Inflammatory macrophage (primary cell): ENCODE measurements at regions not wholly inside any gene's neighbourhood (a gene's known extent, or its start where the extent isn't known, plus 50 kb on each side); places are given as distances from the start of the nearest gene placed in this dataset.
"Not testable (repeated sequence)": the region's sequence is repeated elsewhere in the genome, so short reads cannot be mapped to it uniquely, and the experiment has no call there.

Experiments used
- DNase-seq, 2 donors: peaks; one replicate each; pipeline ENCODE4 v3.0.0-alpha.2; 2020 to 2022

GRCh38 chr10:60614363-60614762 lies 163.9 kb upstream of the CDK1 start:
- DNase-seq, result no peak

GRCh38 chr10:60613434-60613833 lies 164.8 kb upstream of the CDK1 start:
- no peak for DNase-seq

GRCh38 chr10:60611291-60611747 lies 167.0 kb upstream of the CDK1 start:
- DNase-seq, result peak; percentile 21 to 55

DNA sequence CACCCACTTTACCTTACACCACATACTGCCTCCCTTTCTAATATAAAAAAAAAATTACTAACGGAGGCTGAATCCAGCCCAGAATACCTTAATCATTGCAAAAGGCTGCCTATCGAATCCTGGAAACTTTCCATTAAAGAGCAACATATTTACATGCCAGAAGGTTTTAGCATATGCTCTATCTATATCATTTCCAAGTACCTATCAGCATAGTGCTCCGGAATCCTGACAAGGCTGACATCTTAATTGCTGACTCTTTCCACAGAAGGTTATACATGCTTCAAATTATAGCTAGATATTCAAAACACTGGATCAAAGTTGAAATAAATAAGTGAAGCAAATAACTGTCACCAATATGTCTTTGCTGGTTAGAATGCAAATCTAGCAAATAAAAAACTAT lies 170.9 kb upstream of the CDK1 start:
- no peak for DNase-seq

DNA sequence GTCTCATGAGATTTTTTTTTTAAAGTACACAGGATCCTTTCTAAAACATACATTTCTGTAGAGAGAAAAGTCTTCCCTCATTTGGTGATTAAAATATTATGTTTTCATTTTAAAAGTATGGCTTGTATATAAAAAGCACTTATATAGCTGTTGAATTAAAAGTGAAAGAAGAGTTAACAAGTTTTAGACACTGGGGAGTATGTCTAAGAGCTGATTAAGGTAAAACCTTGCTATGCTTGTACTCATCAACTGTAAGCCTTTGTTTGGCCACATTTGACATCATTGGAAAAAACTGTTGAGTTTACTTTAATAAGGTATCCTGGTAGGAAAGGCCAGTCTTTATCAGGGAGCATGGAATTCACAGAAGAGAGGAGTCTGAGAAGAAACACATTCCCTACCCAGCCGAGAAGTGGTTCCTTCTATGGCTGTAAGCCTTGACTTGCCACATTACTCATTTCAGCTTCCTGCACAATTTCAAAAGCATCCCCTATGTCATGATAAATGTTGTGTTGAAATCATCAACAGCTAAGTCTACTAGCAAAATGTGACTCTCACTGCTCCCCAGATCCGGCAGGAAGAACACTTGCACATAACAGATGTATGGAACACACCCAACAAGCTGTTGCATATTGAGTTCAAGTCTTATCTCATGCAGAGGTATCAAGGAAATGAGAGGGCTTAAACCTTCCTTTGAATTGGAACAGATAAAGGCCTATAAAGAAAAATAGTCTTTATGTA lies 171.8 kb upstream of the CDK1 start:
- peak; percentile 73 to 90 for DNase-seq

DNA sequence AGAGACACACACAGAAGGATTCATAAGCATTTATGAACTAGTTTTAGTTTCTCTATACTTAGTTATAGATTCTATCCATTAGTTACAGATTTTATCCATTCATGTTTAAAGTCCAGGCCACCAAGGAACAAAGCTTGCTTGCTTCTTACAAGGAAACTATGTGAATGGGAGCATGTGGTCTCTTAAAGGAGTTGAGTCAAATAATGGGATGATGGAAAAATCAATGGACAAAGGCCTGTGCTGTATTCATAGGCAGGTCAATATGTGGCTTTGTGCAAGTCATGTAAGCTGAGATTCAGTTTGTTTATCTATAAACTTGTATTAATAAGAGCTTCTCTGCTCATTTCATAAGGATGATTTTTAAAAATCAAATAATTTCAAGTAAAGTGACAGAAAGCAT lies 172.8 kb upstream of the CDK1 start:
- DNase-seq, result no peak

DNA sequence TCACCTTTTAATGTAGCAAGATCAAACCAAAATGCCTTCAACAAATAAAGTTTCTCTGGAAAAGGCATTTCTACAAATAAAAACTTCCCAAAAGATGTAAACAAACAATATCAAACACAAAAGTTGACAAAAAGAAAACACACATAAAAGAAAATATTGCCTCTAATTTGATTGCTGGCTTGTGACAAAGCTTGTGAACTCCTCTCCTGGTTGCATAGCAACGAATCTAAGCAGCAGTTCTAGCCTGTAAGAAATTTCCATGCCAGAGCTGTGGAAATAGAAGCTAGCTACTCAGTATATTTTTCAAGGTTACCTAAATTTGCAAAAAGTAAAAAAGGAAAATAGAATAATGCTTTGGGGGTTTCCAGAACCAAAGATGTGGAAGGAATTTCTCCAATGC lies 173.9 kb upstream of the CDK1 start:
- no peak for DNase-seq

GRCh38 chr10:60597513-60597912 lies 180.8 kb upstream of the CDK1 start:
- no peak for DNase-seq

DNA sequence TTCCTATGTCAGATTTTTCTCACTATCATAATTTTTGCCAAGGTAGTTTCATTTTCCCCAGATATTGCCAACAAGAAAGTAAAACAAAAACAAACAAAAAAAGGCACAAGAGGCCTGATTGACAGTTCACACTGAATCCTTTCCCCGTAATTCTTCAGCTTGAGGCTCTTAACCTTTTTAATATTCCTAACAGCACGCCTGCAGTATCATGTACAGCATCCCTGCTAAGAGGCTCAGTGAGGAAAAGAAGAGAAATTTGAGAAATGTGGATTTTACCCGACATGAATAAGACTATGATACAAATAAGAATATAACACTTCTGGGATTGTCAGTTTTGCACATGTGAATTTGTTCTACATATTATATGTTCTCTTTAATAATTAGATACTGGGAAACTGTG lies 182.4 kb upstream of the CDK1 start:
- no peak for DNase-seq

GRCh38 chr10:60594476-60595051 lies 183.7 kb upstream of the CDK1 start:
- DNase-seq, result no peak

DNA sequence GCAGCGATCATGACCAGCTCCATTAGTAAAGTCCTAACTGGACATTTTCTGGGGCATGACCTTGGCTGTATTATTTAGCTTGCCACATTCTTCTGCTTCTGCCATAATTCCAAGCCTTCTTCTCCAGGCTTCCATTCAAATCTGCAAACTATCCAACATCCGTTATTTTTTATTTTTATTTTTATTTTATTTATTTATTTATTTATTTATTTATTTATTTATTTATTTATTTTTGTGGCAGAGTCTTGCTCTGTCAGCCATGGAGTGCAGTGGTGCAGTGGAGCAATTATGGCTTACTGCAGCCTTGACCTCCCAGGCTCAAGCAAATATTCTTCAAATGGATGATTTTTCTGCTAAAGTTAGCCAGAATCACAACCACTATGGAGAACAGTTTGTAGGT lies 187.2 kb upstream of the CDK1 start:
- no peak for DNase-seq

DNA sequence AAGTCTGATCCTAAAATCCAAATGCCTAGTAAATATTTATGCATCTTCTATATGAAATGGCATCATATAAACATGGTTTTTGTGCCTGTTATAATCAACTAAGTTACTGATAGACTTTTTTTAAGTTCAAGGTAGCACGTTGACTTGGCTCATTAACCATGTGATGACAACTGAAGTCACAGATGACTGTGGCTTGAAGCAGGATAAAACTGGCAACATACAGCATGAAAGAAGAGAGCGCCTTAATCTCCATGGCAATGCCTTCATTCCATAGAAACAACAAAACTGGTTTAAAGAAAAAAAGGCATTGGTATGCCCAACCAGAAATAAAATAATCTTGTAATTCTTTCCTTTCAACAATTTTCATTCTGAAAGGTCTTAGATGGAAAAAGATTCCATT lies 188.9 kb upstream of the CDK1 start:
- no peak for DNase-seq

- DNase-seq, result not testable (repeated sequence)
Observed at GRCh38 chr10:60581782-60582181, 192.1 kb upstream of the ANK3 start.

DNA sequence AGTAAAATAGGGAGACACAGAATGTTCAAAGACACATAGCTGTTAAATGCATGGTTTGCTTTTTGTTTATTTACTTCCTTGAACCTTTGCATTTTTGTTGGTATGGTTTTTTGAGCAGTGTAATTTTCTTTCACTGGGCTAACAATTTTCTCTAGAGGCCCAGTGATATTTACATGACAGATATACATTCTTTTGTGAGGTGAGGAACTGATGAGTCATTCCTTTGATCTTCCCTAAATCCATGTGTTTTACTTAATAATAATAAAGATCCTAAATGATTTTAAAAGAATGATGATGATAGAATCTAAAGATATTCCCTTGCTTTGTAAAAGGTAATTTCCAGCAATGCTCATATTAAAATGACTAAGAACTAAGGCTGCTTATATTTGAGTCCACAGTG lies 188.5 kb upstream of the ANK3 start:
- no peak for DNase-seq

DNA sequence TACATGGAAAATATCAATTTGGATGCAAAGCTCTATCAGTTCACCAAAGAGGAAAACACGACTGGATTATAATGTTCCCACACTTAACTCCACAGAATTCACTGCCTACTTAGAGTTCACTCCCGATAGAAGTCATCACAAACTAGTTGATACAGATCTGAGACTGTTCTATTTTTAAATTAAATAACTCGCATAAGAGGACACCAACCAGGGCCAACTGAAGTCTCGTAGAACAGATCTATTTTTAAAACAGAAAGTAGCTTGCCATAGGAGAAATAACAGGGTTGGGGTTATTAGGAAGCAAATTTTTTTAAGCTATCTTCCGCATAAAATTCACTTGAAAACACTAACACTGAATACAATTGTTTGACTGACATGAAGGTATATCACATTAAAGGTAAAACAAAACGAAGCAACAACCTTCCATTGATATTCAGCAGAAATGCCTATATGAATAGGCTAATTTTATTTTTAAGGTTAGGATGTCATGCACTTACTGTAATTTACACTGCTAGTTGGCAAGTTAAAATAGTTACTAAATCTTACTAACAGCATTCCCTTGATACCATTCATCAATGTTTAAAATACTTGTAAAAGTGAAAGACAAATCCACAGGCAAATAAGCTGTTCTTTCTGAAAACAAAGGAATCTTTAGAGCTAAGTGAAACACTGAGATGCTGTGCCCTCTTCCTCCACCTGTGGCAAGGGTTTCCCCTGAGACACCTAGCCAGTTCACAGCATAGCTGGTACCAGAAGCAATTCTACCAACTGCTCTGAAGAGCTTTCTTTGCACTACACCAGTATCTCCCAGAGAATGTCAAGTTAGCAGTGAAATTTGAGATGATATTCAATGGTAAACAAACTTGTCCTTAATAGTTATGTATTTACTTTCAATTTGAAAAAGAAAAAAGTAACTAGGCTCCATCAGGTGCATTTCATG lies 186.7 kb upstream of the ANK3 start:
- DNase-seq, result no peak

GRCh38 chr10:60575105-60575504 lies 185.4 kb upstream of the ANK3 start:
- no peak for DNase-seq

DNA sequence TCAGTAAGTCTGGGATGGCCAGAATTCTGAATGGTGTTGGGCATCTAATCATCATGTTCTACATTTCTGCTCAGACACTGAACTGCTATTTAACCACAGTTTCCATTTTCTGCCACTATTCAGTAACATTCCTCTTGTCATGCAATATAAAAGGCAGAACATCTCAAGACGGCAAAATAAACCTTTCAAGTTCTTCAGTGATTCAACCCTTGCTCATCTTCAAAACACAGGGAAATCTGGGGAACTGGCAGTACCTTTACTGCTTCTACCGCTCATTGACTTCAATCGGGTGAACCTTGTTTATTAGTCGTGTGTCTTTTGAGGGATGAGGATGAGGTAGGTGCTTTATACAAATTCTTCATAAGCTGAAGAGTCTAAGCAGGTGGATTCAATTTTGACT lies 184.7 kb upstream of the ANK3 start:
- DNase-seq, result no peak

DNA sequence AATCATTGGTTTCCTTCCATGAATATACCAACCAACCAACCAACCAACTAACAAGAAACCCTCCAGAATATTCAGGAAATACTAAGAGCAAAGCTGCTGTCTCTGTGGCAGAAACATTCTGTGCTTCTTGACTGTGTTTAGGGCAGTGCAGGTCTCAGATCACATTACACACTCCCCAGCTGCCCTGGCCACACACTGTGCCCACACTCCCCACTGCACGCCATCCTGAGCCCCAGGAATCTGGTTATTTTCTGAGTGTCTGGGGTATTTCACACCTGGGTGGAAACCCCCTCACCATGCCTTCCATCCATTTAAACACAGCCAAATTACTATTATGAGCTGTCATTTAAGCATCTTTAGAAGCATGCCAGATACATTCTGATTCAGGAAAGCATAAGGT lies 183.7 kb upstream of the ANK3 start:
- DNase-seq, result no peak

- no peak for DNase-seq
Observed at GRCh38 chr10:60572511-60573194, 183.0 kb upstream of the ANK3 start.

DNA sequence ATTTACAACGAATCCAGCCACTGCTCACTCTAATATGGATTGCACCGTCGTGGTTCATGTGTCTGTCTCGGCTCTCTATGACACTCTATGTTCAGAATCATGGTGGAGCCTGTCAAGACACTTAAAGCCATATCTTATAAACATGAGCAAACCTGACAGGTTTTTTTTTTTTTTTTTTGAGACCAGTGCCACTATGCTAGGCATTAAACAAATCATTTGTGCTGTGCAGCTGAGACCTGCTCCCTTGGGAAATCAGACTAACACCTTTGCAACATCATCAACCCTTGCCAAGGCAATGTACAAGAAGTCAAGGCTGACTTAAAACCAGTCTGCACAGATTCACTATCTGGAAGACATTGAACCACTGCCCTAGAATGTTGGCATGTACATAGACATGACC lies 181.2 kb upstream of the ANK3 start:
- DNase-seq, result no peak

GRCh38 chr10:60570272-60570865 lies 180.7 kb upstream of the ANK3 start:
- no peak for DNase-seq

- DNase-seq, result no peak
Observed at GRCh38 chr10:60569681-60570080, 180.0 kb upstream of the ANK3 start.

GRCh38 chr10:60566096-60566495 lies 176.4 kb upstream of the ANK3 start:
- no peak for DNase-seq
